AML-193 (cell line): ENCODE measurements at regions not wholly inside any gene's neighbourhood (a gene's known extent, or its start where the extent isn't known, plus 50 kb on each side); places are given as distances from the start of the nearest gene placed in this dataset.

Source experiments
- DNase-seq, 2 experiments: peaks; one replicate each; lab custom pipeline; 2025; lab: John Stamatoyannopoulos, UW

DNA sequence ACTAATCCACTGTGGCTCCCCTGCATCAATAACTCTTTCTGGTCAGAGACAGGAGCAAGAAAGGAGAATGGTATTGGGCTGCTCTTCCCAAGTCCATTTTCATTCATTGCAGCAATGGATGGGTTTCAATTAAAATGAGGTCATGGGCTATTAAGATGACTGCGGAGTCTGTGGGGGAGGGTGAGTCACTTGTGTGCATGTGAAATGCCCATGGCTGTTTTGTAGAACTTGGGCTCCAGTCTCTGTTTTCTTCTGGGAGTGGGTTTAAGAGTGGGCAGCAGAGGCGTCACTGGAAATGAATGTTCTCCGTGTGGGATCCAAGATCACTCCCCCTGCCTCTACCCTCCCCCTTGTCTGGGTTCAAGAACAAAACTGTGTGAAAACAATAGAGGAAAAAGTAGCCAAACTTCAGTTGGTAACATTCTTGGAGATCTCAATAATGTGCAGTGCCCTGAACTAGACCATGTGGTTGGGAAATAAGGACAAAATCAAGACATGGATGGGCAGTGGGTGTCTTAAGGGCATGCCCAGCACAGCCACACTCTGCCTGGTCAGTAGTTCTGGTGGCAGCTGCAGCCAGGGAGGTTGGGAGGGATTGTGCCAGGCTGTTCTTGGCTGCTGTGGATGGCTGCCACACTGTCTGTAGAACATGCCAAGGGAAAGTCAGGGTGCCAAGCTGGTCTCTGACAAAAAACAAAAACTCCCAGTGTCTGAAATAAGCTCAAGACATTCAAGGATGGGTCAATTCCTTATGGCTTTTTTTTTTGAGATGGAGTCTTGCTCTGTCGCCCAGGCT, 68.2 kb upstream of the CXCR4 start:
- no peak for DNase-seq

DNA sequence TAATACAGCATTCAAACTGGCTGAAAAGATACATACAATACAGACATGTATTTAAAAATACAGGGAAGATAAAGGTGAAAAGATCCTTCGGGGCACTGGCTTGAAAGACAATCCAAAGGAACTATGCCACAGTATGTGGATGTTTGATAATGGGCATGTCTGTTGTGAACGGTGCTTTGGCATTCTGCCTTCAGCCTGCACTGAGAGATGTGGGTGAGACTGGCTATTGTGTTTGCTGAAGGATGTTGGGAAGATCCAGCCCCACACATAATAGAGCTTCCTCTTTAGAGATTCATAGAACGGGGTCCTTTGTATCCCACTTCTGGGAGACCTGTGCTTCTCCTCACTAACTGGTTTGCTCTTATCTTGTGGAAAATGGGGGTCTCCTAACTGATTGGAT, 65.1 kb upstream of the CXCR4 start:
- no peak for DNase-seq

GRCh38 chr2:136182315-136182714, 64.4 kb upstream of the CXCR4 start:
- no peak for DNase-seq

GRCh38 chr2:136179602-136179975, 61.6 kb upstream of the CXCR4 start:
- no peak for DNase-seq

DNA sequence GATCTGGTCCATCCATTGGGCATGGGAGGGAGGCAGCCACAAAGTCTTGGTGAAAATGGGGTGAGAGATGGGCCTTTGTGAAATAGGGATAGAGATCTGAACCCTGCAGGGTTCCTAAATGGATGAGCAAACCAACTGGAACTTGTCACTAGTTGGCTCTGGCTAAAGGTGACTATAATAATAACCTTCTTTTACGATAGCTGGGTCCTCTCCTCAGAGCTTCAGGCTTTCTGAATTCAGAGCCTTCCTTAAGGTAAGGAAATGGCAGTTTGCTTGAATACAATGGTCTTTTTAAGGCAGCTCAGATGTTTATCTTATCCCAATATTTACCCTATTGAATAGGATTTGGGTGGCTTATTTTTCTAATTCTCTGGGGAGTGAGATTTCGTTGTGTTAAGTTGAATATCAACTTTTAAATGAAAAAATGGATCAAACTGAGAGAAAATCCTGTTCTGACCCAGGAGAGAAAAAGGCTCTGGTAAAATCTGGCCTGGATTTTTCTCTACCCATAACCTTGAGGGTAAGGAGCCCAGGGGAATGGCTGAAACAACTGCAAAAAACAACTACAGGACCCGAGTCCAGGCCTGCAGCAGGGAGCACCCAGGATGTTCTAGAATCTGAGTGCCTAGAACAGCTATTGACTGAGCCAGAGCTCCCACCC, 61.1 kb upstream of the CXCR4 start:
- no peak for DNase-seq

DNA sequence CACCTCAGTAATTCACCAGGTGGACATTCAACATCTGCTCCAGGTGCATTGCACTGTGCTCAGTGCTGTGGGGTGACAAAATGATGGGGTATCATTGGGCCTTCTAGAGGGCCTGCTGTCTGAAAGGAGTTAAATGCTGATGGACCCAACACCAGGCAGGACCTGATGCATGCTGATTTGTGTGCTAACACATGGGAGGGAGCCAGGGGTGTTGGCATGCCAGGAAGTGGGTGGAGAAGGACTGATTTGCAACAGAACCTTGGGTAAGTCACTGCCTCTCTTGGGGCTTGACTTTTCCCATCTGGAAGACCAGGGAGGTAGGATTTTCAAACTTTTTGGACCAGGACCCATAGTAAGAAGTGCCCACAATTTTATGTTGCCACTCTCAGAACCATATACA, 57.9 kb upstream of the CXCR4 start:
- DNase-seq = no peak

GRCh38 chr2:136175466-136175865, 57.5 kb upstream of the CXCR4 start:
- DNase-seq = no peak

DNA sequence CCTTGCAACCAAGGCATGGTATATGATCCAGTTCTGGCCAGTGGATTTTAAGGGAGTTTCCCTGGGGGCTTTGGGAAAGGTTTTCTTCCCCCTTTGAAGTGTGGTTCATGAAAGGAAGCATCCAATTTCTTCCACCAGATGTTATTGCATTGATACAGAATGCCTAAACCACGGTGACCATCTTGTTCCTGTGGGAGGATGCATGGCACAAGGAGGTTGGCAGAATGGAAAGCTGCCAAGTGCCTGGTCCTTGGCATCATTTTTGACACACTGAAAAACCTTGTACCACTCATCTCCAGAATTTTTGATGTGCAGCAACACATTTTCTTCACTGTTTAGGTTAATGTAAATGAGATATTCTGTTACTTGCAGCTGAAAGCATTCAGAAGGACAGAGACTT, 55.2 kb upstream of the CXCR4 start:
- peak; percentile 32 to 46 for DNase-seq

DNA sequence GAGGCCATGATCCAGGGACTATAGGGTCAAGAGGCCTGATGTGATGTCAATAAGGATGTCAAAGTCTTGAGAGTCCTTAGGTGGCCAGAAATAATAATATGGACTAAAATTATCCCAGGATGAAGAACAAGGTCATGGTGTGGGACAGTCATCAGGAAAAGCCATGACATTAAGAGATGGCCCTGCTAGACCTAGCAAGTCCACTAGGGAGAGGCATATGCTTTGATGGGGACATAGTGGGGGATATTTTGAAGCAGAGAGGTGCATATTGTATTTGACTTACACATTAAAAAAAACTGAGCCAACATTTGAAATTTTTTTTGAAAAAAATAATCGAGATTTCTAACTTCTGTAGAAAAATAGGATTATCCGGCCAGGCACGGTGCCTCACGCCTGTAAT, 53.3 kb upstream of the CXCR4 start:
- no peak for DNase-seq

- DNase-seq = peak; percentile 76 to 77
Measured at GRCh38 chr2:136168720-136169119, 50.8 kb upstream of the CXCR4 start.

- no peak for DNase-seq
Measured at GRCh38 chr2:136167721-136168475, 49.9 kb upstream of the CXCR4 start.
